ENCODE measurements at regions not wholly inside any gene's neighbourhood (a gene's known extent, or its start where the extent isn't known, plus 50 kb on each side); places are given as distances from the start of the nearest gene placed in this dataset.

GRCh38 chr11:112336356-112336886 is 75.8 kb upstream of the PLET1 start:
- Histone ChIP-seq H3K27me3 (ENCODE audit: low read depth) (no peaks in the 10 kb centered on the region), H3K9me3 (replicated peaks) (no peaks in the 10 kb centered on the region), H3K36me3 (no peaks in the 10 kb centered on the region), H3K4me3 (no peak overlapping the region), H3K4me1 (no peaks in the 10 kb centered on the region), H3K27ac (replicated peaks) (no peak overlapping the region)
- intact Hi-C loops (cut with micrococcal nuclease) = no loop called here
- no peak for DNase-seq
- TF ChIP-seq CTCF (IDR thresholded peaks at IDR 0.05; ENCODE audit: borderline replicate concordance) = no peak

- H3K27me3 ChIP-seq (ENCODE audit: low read depth) = no peaks in the 10 kb centered on the region
- no peak for TF ChIP-seq CTCF (IDR thresholded peaks at IDR 0.05; ENCODE audit: borderline replicate concordance)
- H3K4me1 ChIP-seq = no peaks in the 10 kb centered on the region
- H3K4me3 ChIP-seq = no peak overlapping the region
- H3K36me3 ChIP-seq = no peaks in the 10 kb centered on the region
- no peak overlapping the region for H3K27ac ChIP-seq (replicated peaks)
- no peak for DNase-seq
- intact Hi-C loops (cut with micrococcal nuclease) = no loop called here
- H3K9me3 ChIP-seq (replicated peaks) = no peaks in the 10 kb centered on the region
These were observed 78.9 kb upstream of the PLET1 start for GRCh38 chr11:112339566-112339965.

GRCh38 chr11:112343368-112344039 is 82.8 kb upstream of the PLET1 start:
- no peak overlapping the region for H3K4me3 ChIP-seq
- TF ChIP-seq CTCF (IDR thresholded peaks at IDR 0.05; ENCODE audit: borderline replicate concordance) = no peak
- H3K9me3 ChIP-seq (replicated peaks) = no peaks in the 10 kb centered on the region
- DNase-seq = no peak
- H3K4me1 ChIP-seq = no peaks in the 10 kb centered on the region
- no peak overlapping the region for H3K27ac ChIP-seq (replicated peaks)
- intact Hi-C loops (cut with micrococcal nuclease) = no loop called here
- no peaks in the 10 kb centered on the region for H3K36me3 ChIP-seq
- no peaks in the 10 kb centered on the region for H3K27me3 ChIP-seq (ENCODE audit: low read depth)

GRCh38 chr11:112344040-112344413 is 83.4 kb upstream of the PLET1 start:
- TF ChIP-seq CTCF (IDR thresholded peaks at IDR 0.05; ENCODE audit: borderline replicate concordance) = no peak
- intact Hi-C loops (cut with micrococcal nuclease) = no loop called here
- H3K4me3 ChIP-seq = no peak overlapping the region
- DNase-seq = no peak
- no peaks in the 10 kb centered on the region for H3K4me1 ChIP-seq
- no peaks in the 10 kb centered on the region for H3K36me3 ChIP-seq
- H3K27me3 ChIP-seq (ENCODE audit: low read depth) = no peaks in the 10 kb centered on the region
- no peak overlapping the region for H3K27ac ChIP-seq (replicated peaks)
- H3K9me3 ChIP-seq (replicated peaks) = no peaks in the 10 kb centered on the region

- intact Hi-C loops (cut with micrococcal nuclease) = no loop called here
These were observed 84.5 kb upstream of the PLET1 start for GRCh38 chr11:112345166-112345565.

More at GRCh38 chr11:112345166-112345565, 84.5 kb upstream of the PLET1 start:
- Histone ChIP-seq H3K4me3 (no peak overlapping the region), H3K27ac (replicated peaks) (no peak overlapping the region), H3K27me3 (ENCODE audit: low read depth) (no peaks in the 10 kb centered on the region), H3K9me3 (replicated peaks) (no peaks in the 10 kb centered on the region), H3K36me3 (no peaks in the 10 kb centered on the region), H3K4me1 (no peaks in the 10 kb centered on the region)
- no peak for TF ChIP-seq CTCF (IDR thresholded peaks at IDR 0.05; ENCODE audit: borderline replicate concordance)
- DNase-seq = no peak
